Ovary (tissue), 3 donors: ENCODE measurements at regions not wholly inside any gene's neighbourhood (a gene's known extent, or its start where the extent isn't known, plus 50 kb on each side); places are given as distances from the start of the nearest gene placed in this dataset.

Experiments used
- CTCF ChIP-seq, 3 donors: fragments of 450-650 bp in 2 of 3; fragments of 200-600 bp in 1 of 3; IDR thresholded peaks; one replicate each; pipeline versions ENCODE4 v1.5.1 to v1.8.0; 2016 to 2022; ENCODE audit warnings: antibody characterized with exemption in 3 of 3, mild to moderate bottlenecking in 1 of 3
- EP300 ChIP-seq: sonication (generic); formaldehyde crosslinking; IDR thresholded peaks from one replicate; pipeline ENCODE4 v1.6.1; 2017; ENCODE audit warnings: antibody characterized with exemption
- donor health status: DM: no; HTN: no; CAD: no.

- TF ChIP-seq EP300 = no peak
- no peak for TF ChIP-seq CTCF (IDR thresholded peaks at IDR 0.05)
Observed at GRCh38 chr7:11247545-11247944, 273.9 kb downstream of the PHF14 start.
